K562 (cell line): ENCODE measurements at regions not wholly inside any gene's neighbourhood (a gene's known extent, or its start where the extent isn't known, plus 50 kb on each side); places are given as distances from the start of the nearest gene placed in this dataset.

Experiments used
- ATAC-seq: fragments of 200-7000 bp; cut with Tn5 transposase; 3 replicates; pipeline ENCODE4 v1.9.1; 2020; ENCODE audit warnings: moderate library complexity
- BruUV-seq: library from RNA; stranded (reverse); fragments of 400-500 nt; replicated peaks from 2 replicates; lab custom pipeline; 2021; lab: Mats Ljungman, UMichigan
- CTCF ChIA-PET: fragments of 300-600 bp; formaldehyde crosslinking; extraction: SDS; loops from one replicate; lab custom pipeline; 2021; ENCODE audit warnings: low intra/inter-chr PET ratio; lab: Yijun Ruan, JAX
- POLR2A ChIA-PET: fragments of 300-600, 350-650 bp; sonication (Branson Sonifier 250); formaldehyde crosslinking; extraction: SDS; loops from one replicate; lab custom pipeline; 2021; ENCODE audit warnings: antibody characterized with exemption, inconsistent platforms; lab: Yijun Ruan, JAX
- DNase-seq, 4 experiments: peaks; one replicate each; pipeline versions ENCODE4 v3.0.0 to v3.0.0-alpha.2; 2011 to 2018; ENCODE audit warnings: low spot score in 3 of 4, mixed read lengths in 3 of 4; ENCODE audit errors: extremely low read depth in 1 of 4
- FAIRE-seq: peaks from 2 replicates; lab custom pipeline; 2011; peaks lifted over from hg19 to GRCh38; lab: Jason Lieb, UNC
- H2AFZ ChIP-seq: 2 replicates; pipeline ENCODE4 v1.6.0; 2011; ENCODE audit warnings: low read depth, low read length, control low read depth, inconsistent platforms
- H3K27ac ChIP-seq: fragments of 200-600 bp; 3 replicates; pipeline ENCODE4 v1.8.0; 2011; ENCODE audit warnings: low read depth, mild to moderate bottlenecking, control low read depth, inconsistent platforms, low read length, moderate library complexity, mixed read lengths; ENCODE audit errors: extremely low read depth
- H3K27me3 ChIP-seq, 2 experiments: fragments of 300-600 bp in 1 of 2; 2 replicates in 1 of 2; 3 replicates in 1 of 2; pipeline versions ENCODE4 v1.6.0 to v1.8.0; 2011; ENCODE audit warnings: inconsistent platforms in 2 of 2, low read length in 2 of 2, mild to moderate bottlenecking in 1 of 2, mixed read lengths in 1 of 2, moderate library complexity in 1 of 2; ENCODE audit not compliant: control insufficient read depth in 2 of 2, insufficient read depth in 2 of 2
- H3K36me3 ChIP-seq: fragments of 300-600 bp; 3 replicates; pipeline ENCODE4 v1.8.0; 2011; ENCODE audit warnings: mild to moderate bottlenecking, low read length, inconsistent platforms; ENCODE audit not compliant: control insufficient read depth, insufficient read depth
- H3K4me1 ChIP-seq, 2 experiments: fragments of 200-600 bp in 1 of 2; replicated peaks in 1 of 2; 2 replicates in 1 of 2; 3 replicates in 1 of 2; pipeline versions ENCODE4 v1.5.1 to v1.8.0; 2011; ENCODE audit warnings: inconsistent platforms in 2 of 2, low read length in 2 of 2, mild to moderate bottlenecking in 1 of 2, mixed read lengths in 1 of 2, moderate library complexity in 1 of 2; ENCODE audit not compliant: control insufficient read depth in 2 of 2, insufficient read depth in 2 of 2
- H3K4me2 ChIP-seq: 2 replicates; pipeline ENCODE4 v1.6.1; 2011; ENCODE audit warnings: low read length, control low read depth, inconsistent platforms, mixed read lengths; ENCODE audit not compliant: insufficient read depth
- H3K4me3 ChIP-seq: fragments of 200-600 bp; sonication (generic), shearing (Covaris generic); 2 replicates; pipeline ENCODE4 v1.5.1; 2016; ENCODE audit warnings: control low read depth, inconsistent platforms
- H3K79me2 ChIP-seq: fragments of 200-600 bp; 3 replicates; pipeline ENCODE4 v1.8.0; 2011; ENCODE audit warnings: low read length, inconsistent platforms; ENCODE audit not compliant: control insufficient read depth, insufficient read depth
- H3K9ac ChIP-seq, 2 experiments: 2 replicates each; pipeline versions ENCODE4 v1.6.0 to v1.6.1; 2011; ENCODE audit warnings: low read depth in 2 of 2, low read length in 2 of 2, control low read depth in 1 of 2, inconsistent platforms in 1 of 2, mild to moderate bottlenecking in 1 of 2, mixed read lengths in 1 of 2; ENCODE audit not compliant: insufficient read depth in 1 of 2
- H3K9me1 ChIP-seq: one replicate; pipeline ENCODE4 v1.6.0; 2011; ENCODE audit warnings: inconsistent platforms, mild to moderate bottlenecking, low read length, moderate library complexity; ENCODE audit not compliant: control insufficient read depth, insufficient read depth
- H3K9me3 ChIP-seq: replicated peaks from 2 replicates; pipeline ENCODE4 v1.5.1; 2011; ENCODE audit warnings: low read depth, low read length, inconsistent platforms; ENCODE audit not compliant: control insufficient read depth, insufficient read depth
- H4K20me1 ChIP-seq: replicated peaks from 2 replicates; pipeline ENCODE4 v1.6.1; 2011; ENCODE audit warnings: low read length, inconsistent platforms, mixed read lengths; ENCODE audit not compliant: control insufficient read depth, insufficient read depth
- CEBPZ ChIP-seq: fragments of 150-350 bp; IDR thresholded peaks from 2 replicates; pipeline ENCODE4 v1.6.1; 2014; ENCODE audit warnings: low read depth, mild to moderate bottlenecking, low read length, borderline replicate concordance
- POLR3G ChIP-seq: IDR thresholded peaks from 2 replicates; pipeline ENCODE4 v1.6.1; 2011; ENCODE audit not compliant: insufficient read length, insufficient replicate concordance; ENCODE audit errors: extremely low read depth
- RHOXF2B ChIP-seq: fragments of 250-450 bp; sonication (Bioruptor Pico); conservative IDR thresholded peaks from 2 replicates; pipeline ENCODE4 v1.5.1; 2021
- TCF7 ChIP-seq: sonication (generic); IDR thresholded peaks from 2 replicates; pipeline ENCODE4 v1.6.1; 2016; ENCODE audit warnings: antibody characterized with exemption, borderline replicate concordance
- ZFP91 ChIP-seq: sonication (generic); formaldehyde crosslinking; IDR thresholded peaks from 2 replicates; pipeline ENCODE4 v1.8.0; 2022; ENCODE audit warnings: mild to moderate bottlenecking, missing genetic modification reagents
- ZNF232 ChIP-seq: sonication (generic); formaldehyde crosslinking; IDR thresholded peaks from 2 replicates; pipeline ENCODE4 v1.8.0; 2022; ENCODE audit warnings: mild to moderate bottlenecking, missing genetic modification reagents
- ZNF239 ChIP-seq: fragments of 250-450 bp; sonication (Bioruptor Pico); IDR thresholded peaks from 2 replicates; pipeline ENCODE4 v1.4.0; 2020; ENCODE audit warnings: mild to moderate bottlenecking
- ZNF407 ChIP-seq: fragments of 450-650 bp; IDR thresholded peaks from 2 replicates; pipeline ENCODE4 v1.6.1; 2016; ENCODE audit warnings: low read depth
- WGBS: fragments of 100-300 bp; shearing (Covaris generic); methylation state at CpG from one replicate; pipeline ENCODE4 v1.1.6; 2016; ENCODE audit warnings: low coverage, mixed read lengths; ENCODE audit not compliant: insufficient coverage; ENCODE audit errors: missing lambda C conversion rate; 5-methylcytosine and 5-hydroxymethylcytosine counted together
- in situ Hi-C: fragments of 300-500 bp; cut with MboI; formaldehyde crosslinking; loops from 4 replicates; pipeline ENCODE4 v1.15.0; 2018; ENCODE audit warnings: inconsistent platforms, mixed read lengths
- intact Hi-C: fragments of 100-400 bp; cut with micrococcal nuclease; formaldehyde crosslinking; loops from 2 replicates; pipeline ENCODE4 v1.14.2; 2022

GRCh38 chr6:23181356-23182110 is 612.2 kb downstream of the HDGFL1 start:
- ATAC-seq (no peak), FAIRE-seq (no peak), DNase-seq (no peak)
- ChIA-PET POLR2A (interaction anchor here (0.7 kb wide), 1 partner anchor 357 kb away, joined by 3 read pairs; no protein-coding TSS in a partner anchor), CTCF (no interaction called here)
- WGBS = 0% methylated on average over 7 of the region's 7 CpGs
- no peaks in the 10 kb centered on the region for H3K79me2 ChIP-seq
- no peak overlapping the region for H3K27ac ChIP-seq
- no peaks in the 10 kb centered on the region for H3K4me1 ChIP-seq
- no peaks in the 10 kb centered on the region for H3K27me3 ChIP-seq
- H3K9me3 ChIP-seq = no peaks in the 10 kb centered on the region; the same call in 1 of the 2 replicates
- H2AFZ ChIP-seq = no peak overlapping the region
- no peaks in the 10 kb centered on the region for H4K20me1 ChIP-seq
- no TSS peak for BruUV-seq
- no peaks in the 10 kb centered on the region for H3K36me3 ChIP-seq
- intact Hi-C loops = no loop called here
- in situ Hi-C loops = no loop called here
- H3K4me2 ChIP-seq = no peak overlapping the region
- no peaks in the 10 kb centered on the region for H3K9me1 ChIP-seq
- H3K9ac ChIP-seq = no peak overlapping the region
- no peak overlapping the region for H3K4me3 ChIP-seq
- no peak for TF ChIP-seq ZFP91 (CRISPR knock-in tag)
- no peak for TF ChIP-seq ZNF232 (CRISPR knock-in tag)
- no peak for TF ChIP-seq ZNF407
- TF ChIP-seq RHOXF2B (CRISPR knock-in tag) = no peak
- no peak for TF ChIP-seq CEBPZ
- TF ChIP-seq TCF7 = no peak
- TF ChIP-seq ZNF239 (CRISPR knock-in tag) = no peak
- TF ChIP-seq POLR3G = no peak
